HL-60 (cell line): ENCODE measurements at regions not wholly inside any gene's neighbourhood (a gene's known extent, or its start where the extent isn't known, plus 50 kb on each side); places are given as distances from the start of the nearest gene placed in this dataset.

Experiments used
- DNase-seq, 2 experiments: peaks; one replicate each; pipeline ENCODE4 v3.0.0-alpha.2; 2010 to 2020; ENCODE audit warnings: low read depth in 1 of 2, low spot score in 1 of 2
- H3K27ac ChIP-seq: fragments of 250-450 bp; sonication (Bioruptor Pico); replicated peaks from 2 replicates; pipeline ENCODE4 v1.5.1; 2020; ENCODE audit warnings: mild to moderate bottlenecking, moderate library complexity
- H3K27me3 ChIP-seq: fragments of 250-450 bp; sonication (Bioruptor Pico); 2 replicates; pipeline ENCODE4 v1.5.1; 2021; ENCODE audit warnings: mild to moderate bottlenecking, moderate library complexity; ENCODE audit not compliant: insufficient read depth, poor library complexity, severe bottlenecking
- H3K4me3 ChIP-seq: replicated peaks from 2 replicates; pipeline ENCODE4 v1.5.1; 2011; ENCODE audit warnings: mild to moderate bottlenecking, control low read depth, low read length; ENCODE audit not compliant: insufficient read depth
- CTCF ChIP-seq: IDR thresholded peaks from one replicate; pipeline ENCODE4 v1.5.1; 2011; ENCODE audit warnings: low read length, control low read depth, inconsistent platforms; ENCODE audit not compliant: insufficient read depth
- GABPA ChIP-seq: IDR thresholded peaks from 2 replicates; pipeline ENCODE4 v1.6.1; 2012; ENCODE audit warnings: low read depth
- POLR2AphosphoS5 ChIP-seq: IDR thresholded peaks from 2 replicates; pipeline ENCODE4 v1.6.1; 2012; ENCODE audit warnings: low read depth
- SPI1 ChIP-seq: IDR thresholded peaks from 2 replicates; pipeline ENCODE4 v1.6.1; 2012; ENCODE audit warnings: low read depth, mild to moderate bottlenecking, borderline replicate concordance
- TF ChIP-seq, protein P1 (sequence below): IDR thresholded peaks from 2 replicates; pipeline ENCODE4 v1.6.1; 2012; ENCODE audit warnings: low read depth; ENCODE audit not compliant: insufficient replicate concordance

DNA sequence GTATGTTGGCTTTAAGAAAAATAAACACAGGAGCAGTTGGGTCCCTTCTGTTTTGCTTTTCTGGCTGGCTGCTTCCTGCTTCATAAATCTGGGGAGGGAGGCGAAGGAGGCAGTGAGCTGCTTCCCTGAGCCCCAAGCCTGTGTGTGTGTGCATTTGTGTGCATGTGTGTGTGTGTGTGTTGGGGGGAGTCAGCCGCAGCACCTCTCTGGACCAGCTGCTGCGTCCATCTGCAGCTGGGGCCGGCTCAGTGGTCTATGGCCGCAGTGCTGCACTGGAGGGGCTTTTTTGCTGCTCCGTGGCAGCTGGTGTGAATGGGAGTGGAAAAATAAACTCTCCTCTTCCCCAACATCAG lies 192.3 kb downstream of the RNF144A start:
- TF ChIP-seq, protein P1, sequence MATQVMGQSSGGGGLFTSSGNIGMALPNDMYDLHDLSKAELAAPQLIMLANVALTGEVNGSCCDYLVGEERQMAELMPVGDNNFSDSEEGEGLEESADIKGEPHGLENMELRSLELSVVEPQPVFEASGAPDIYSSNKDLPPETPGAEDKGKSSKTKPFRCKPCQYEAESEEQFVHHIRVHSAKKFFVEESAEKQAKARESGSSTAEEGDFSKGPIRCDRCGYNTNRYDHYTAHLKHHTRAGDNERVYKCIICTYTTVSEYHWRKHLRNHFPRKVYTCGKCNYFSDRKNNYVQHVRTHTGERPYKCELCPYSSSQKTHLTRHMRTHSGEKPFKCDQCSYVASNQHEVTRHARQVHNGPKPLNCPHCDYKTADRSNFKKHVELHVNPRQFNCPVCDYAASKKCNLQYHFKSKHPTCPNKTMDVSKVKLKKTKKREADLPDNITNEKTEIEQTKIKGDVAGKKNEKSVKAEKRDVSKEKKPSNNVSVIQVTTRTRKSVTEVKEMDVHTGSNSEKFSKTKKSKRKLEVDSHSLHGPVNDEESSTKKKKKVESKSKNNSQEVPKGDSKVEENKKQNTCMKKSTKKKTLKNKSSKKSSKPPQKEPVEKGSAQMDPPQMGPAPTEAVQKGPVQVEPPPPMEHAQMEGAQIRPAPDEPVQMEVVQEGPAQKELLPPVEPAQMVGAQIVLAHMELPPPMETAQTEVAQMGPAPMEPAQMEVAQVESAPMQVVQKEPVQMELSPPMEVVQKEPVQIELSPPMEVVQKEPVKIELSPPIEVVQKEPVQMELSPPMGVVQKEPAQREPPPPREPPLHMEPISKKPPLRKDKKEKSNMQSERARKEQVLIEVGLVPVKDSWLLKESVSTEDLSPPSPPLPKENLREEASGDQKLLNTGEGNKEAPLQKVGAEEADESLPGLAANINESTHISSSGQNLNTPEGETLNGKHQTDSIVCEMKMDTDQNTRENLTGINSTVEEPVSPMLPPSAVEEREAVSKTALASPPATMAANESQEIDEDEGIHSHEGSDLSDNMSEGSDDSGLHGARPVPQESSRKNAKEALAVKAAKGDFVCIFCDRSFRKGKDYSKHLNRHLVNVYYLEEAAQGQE, result no peak
- TF ChIP-seq SPI1, result no peak
- no peak for TF ChIP-seq CTCF
- no peak for TF ChIP-seq POLR2AphosphoS5
- no peak for TF ChIP-seq GABPA
- Histone ChIP-seq H3K27ac (no peak overlapping the region), H3K4me3 (no peak overlapping the region), H3K27me3 (no peaks in the 10 kb centered on the region)
- no peak for DNase-seq

DNA sequence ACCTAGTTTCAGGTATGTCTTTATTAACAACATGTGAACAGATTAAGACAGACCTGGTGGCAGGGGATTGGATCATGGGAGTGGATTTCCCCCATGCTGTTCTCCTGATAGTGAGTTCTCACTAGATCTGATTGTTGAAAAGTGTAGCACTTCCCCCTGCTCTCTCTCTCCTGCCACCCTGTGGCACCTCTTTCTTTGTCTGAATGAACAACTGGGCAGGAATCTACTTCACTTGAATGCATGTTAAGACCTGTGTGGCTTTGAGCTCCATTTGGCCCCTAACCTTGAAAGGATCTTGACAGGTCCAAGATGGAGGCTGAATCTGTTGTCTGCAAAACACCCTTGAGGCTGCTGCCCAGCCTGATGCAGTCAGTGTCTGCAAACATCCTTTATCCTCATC lies 194.4 kb downstream of the RNF144A start:
- TF ChIP-seq POLR2AphosphoS5 (no peak), SPI1 (peak; percentile 3; the same call in 1 of the 2 replicates), CTCF (no peak), GABPA (no peak)
- no peak for DNase-seq
- Histone ChIP-seq H3K4me3 (no peak overlapping the region), H3K27ac (no peak overlapping the region), H3K27me3 (no peaks in the 10 kb centered on the region)

GRCh38 chr2:7115364-7115763 lies 198.2 kb downstream of the RNF144A start:
- DNase-seq, result no peak
- Histone ChIP-seq H3K4me3 (no peak overlapping the region), H3K27me3 (no peaks in the 10 kb centered on the region), H3K27ac (no peak overlapping the region)
- TF ChIP-seq SPI1 (no peak), CTCF (no peak), GABPA (no peak), POLR2AphosphoS5 (no peak)
- TF ChIP-seq, protein P1, result no peak

DNA sequence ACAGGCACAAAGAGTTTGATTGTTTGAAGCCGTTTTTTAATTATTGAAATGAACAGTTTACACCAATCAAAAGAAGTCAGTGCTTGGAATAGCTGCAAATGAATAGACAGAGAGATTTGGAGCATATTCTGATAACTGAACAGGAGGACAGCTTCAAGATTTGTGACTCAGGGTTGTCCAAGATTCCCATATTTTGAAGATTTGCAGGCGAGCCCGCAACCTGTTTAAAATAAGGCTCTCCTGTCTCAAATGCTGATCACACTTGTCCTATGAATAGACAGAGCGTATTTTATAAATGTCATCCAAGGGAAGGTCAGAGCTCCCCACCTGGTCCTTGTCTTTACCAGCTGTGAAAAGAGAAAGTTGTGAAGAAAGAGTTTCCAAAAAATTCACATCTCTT lies 198.7 kb downstream of the RNF144A start:
- Histone ChIP-seq H3K27me3 (no peaks in the 10 kb centered on the region), H3K27ac (no peak overlapping the region), H3K4me3 (no peak overlapping the region)
- TF ChIP-seq, protein P1, result no peak
- TF ChIP-seq POLR2AphosphoS5, result no peak
- no peak for TF ChIP-seq GABPA
- no peak for TF ChIP-seq SPI1
- DNase-seq, result no peak
